HG03097 (cell line): ENCODE measurements at regions not wholly inside any gene's neighbourhood (a gene's known extent, or its start where the extent isn't known, plus 50 kb on each side); places are given as distances from the start of the nearest gene placed in this dataset.
"Not testable (repeated sequence)": the region's sequence is repeated elsewhere in the genome, so short reads cannot be mapped to it uniquely, and the experiment has no call there.

ENCODE experiments used
- ATAC-seq: cut with Tn5 transposase; IDR thresholded peaks from one replicate; pipeline ENCODE4 v1.9.1; 2021; ENCODE audit not compliant: unreplicated experiment, low FRiP score

- no peak for ATAC-seq
Measured at GRCh38 chr2:122565364-122565763, 809.9 kb downstream of the TSN start.

- no peak for ATAC-seq
Measured at GRCh38 chr2:122570641-122571040, 815.2 kb downstream of the TSN start.

- ATAC-seq = not testable (repeated sequence)
Measured at GRCh38 chr2:122571471-122571870, 816.0 kb downstream of the TSN start.

GRCh38 chr2:122575076-122575475 lies 819.6 kb downstream of the TSN start:
- no peak for ATAC-seq

- no peak for ATAC-seq
Measured at GRCh38 chr2:122583159-122583917, 827.9 kb downstream of the TSN start.

GRCh38 chr2:122590524-122590923 lies 835.1 kb downstream of the TSN start:
- no peak for ATAC-seq

- ATAC-seq = no peak
Measured at GRCh38 chr2:122595065-122595464, 839.6 kb downstream of the TSN start.

- ATAC-seq = no peak
Measured at GRCh38 chr2:122596598-122596997, 841.1 kb downstream of the TSN start.

GRCh38 chr2:122598784-122599183 lies 843.3 kb downstream of the TSN start:
- no peak for ATAC-seq

- no peak for ATAC-seq
Measured at GRCh38 chr2:122610948-122611609, 855.6 kb downstream of the TSN start.

- ATAC-seq = no peak
Measured at GRCh38 chr2:122622934-122623333, 867.5 kb downstream of the TSN start.

- ATAC-seq = no peak
Measured at GRCh38 chr2:122627388-122627787, 871.9 kb downstream of the TSN start.

GRCh38 chr2:122634256-122634655 lies 878.8 kb downstream of the TSN start:
- ATAC-seq = no peak

GRCh38 chr2:122634920-122635319 lies 879.5 kb downstream of the TSN start:
- ATAC-seq = no peak

GRCh38 chr2:122635686-122636085 lies 880.2 kb downstream of the TSN start:
- no peak for ATAC-seq

- no peak for ATAC-seq
Measured at GRCh38 chr2:122636097-122636496, 880.6 kb downstream of the TSN start.

GRCh38 chr2:122639176-122639575 lies 883.7 kb downstream of the TSN start:
- no peak for ATAC-seq

- ATAC-seq = no peak
Measured at GRCh38 chr2:122639711-122640110, 884.3 kb downstream of the TSN start.

GRCh38 chr2:122643725-122644329 lies 888.4 kb downstream of the TSN start:
- no peak for ATAC-seq

- no peak for ATAC-seq
Measured at GRCh38 chr2:122651236-122651635, 895.8 kb downstream of the TSN start.

GRCh38 chr2:122651780-122652179 lies 896.3 kb downstream of the TSN start:
- no peak for ATAC-seq

- ATAC-seq = no peak
Measured at GRCh38 chr2:122652670-122653069, 897.2 kb downstream of the TSN start.
